ENCODE measurements at regions not wholly inside any gene's neighbourhood (a gene's known extent, or its start where the extent isn't known, plus 50 kb on each side); places are given as distances from the start of the nearest gene placed in this dataset.

GRCh38 chr13:80144493-80144892 is 196.4 kb downstream of the SPRY2 start:
- TF ChIP-seq CTCF (conservative IDR thresholded peaks at IDR 0.05; ENCODE audit: low read depth, low read length) (no peak), EZH2 (IDR thresholded peaks at IDR 0.05; ENCODE audit: borderline replicate concordance, low read depth, low read length, poor library complexity, severe bottlenecking) (no peak)
